ENCODE measurements at regions not wholly inside any gene's neighbourhood (a gene's known extent, or its start where the extent isn't known, plus 50 kb on each side); places are given as distances from the start of the nearest gene placed in this dataset.

DNA sequence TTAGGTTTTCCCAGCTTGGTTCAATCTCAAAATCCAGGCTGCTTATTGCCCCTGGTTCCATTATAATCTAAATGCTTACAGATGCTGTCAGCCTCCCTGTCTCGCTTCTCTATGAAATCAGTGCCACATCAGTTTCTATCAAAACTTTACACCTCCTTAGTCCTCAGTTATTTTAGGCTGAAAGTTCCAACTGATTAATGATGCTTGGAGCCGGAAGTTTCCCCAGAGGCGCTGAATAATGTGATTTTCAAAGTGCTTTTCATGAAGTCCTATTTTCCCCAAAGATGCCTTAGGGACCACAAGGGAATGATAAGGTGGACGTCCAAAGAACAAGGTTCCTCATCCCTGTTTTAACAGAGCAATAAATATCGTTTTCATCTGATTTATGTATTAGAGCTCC, 262.4 kb upstream of the RMST start:
- H3K27ac ChIP-seq (ENCODE audit: extremely low read length, insufficient read depth, low read length), result no peak overlapping the region
- H3K36me3 ChIP-seq (replicated peaks in 1 of 2; ENCODE audit: control insufficient read depth in 1 of 2, insufficient read depth in 2 of 2, low read length in 2 of 2), result no peaks in the 10 kb centered on the region
- DNase-seq (ENCODE audit: low spot score) (no peak), ATAC-seq (no peak), FAIRE-seq (no peak)
- H3K4me1 ChIP-seq (ENCODE audit: insufficient read depth, low read length), result no peaks in the 10 kb centered on the region
- H3K9me3 ChIP-seq (ENCODE audit: low read length), result peaks cover 11% of the 10 kb centered on the region; the same call in 1 of the 2 replicates
- H2AFZ ChIP-seq (ENCODE audit: low read length), result no peak overlapping the region
- no peaks in the 10 kb centered on the region for H3K79me2 ChIP-seq (ENCODE audit: insufficient read depth, low read length)
- in situ Hi-C loops (cut with HindIII; ENCODE audit: extremely low pct_ligation_motif_present, low pct_unique_long_range_greater_than_20kb) (no loop called here), intact Hi-C loops (cut with micrococcal nuclease; ENCODE audit: unreplicated experiment) (no loop called here)
- no peaks in the 10 kb centered on the region for H4K20me1 ChIP-seq (ENCODE audit: insufficient read depth, low read length)
- BruUV-seq (replicated peaks), result no TSS peak
- CTCF ChIA-PET (ENCODE audit: low intra/inter-chr PET ratio, low total read pairs), result no interaction called here
- no peak overlapping the region for H3K4me2 ChIP-seq (ENCODE audit: low read depth, low read length)
- no peaks in the 10 kb centered on the region for H3K27me3 ChIP-seq (ENCODE audit: control insufficient read depth in 1 of 2, insufficient read depth in 2 of 2, low read length in 2 of 2)
- POLR2A ChIA-PET, result no interaction called here
- 23% methylated on average over 5 of the region's 5 CpGs for WGBS (ENCODE audit: low lambda C conversion rate)
- no peak for TF ChIP-seq ZNF317 (CRISPR knock-in tag; IDR thresholded peaks at IDR 0.05)
- no peak overlapping the region for H3K4me3 ChIP-seq (replicated peaks in 1 of 3; ENCODE audit: insufficient read depth in 1 of 3, low read depth in 2 of 3, low read length in 3 of 3)
- H3K9ac ChIP-seq (ENCODE audit: insufficient read depth, low read depth, low read length), result no peak overlapping the region

DNA sequence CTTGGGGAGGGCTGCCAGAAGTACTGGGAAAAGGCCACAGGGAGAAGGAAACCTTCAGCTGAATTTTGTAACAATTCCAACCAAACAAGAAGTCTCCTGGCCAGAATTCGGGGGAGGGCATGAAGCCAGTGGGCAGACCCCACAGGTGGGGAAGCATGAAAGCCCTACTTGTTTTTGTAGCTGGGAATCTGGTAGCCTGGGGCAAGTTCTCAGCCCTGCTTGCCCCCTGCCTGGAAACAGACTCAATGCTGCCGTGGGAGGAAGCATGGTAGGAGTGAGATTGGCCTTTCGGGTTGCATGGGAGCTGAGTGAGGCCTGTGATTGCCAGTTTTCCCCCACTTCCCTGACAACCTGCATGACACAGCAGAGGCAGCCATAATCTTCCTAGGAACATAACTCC, 259.2 kb upstream of the RMST start:
- Histone ChIP-seq H3K4me2 (ENCODE audit: low read depth, low read length) (no peak overlapping the region), H3K27ac (ENCODE audit: extremely low read length, insufficient read depth, low read length) (no peak overlapping the region), H3K4me3 (replicated peaks in 1 of 3; ENCODE audit: insufficient read depth in 1 of 3, low read depth in 2 of 3, low read length in 3 of 3) (no peak overlapping the region), H3K79me2 (ENCODE audit: insufficient read depth, low read length) (no peaks in the 10 kb centered on the region), H2AFZ (ENCODE audit: low read length) (no peak overlapping the region), H3K4me1 (ENCODE audit: insufficient read depth, low read length) (no peaks in the 10 kb centered on the region), H3K36me3 (replicated peaks in 1 of 2; ENCODE audit: control insufficient read depth in 1 of 2, insufficient read depth in 2 of 2, low read length in 2 of 2) (no peaks in the 10 kb centered on the region), H3K9ac (ENCODE audit: insufficient read depth, low read depth, low read length) (no peak overlapping the region), H4K20me1 (ENCODE audit: insufficient read depth, low read length) (no peaks in the 10 kb centered on the region), H3K27me3 (ENCODE audit: control insufficient read depth in 1 of 2, insufficient read depth in 2 of 2, low read length in 2 of 2) (no peaks in the 10 kb centered on the region), H3K9me3 (ENCODE audit: low read length) (no peaks in the 10 kb centered on the region; the same call in 1 of the 2 replicates)
- TF ChIP-seq PREB (CRISPR knock-in tag; IDR thresholded peaks at IDR 0.05), result no peak
- TF ChIP-seq, protein P1, sequence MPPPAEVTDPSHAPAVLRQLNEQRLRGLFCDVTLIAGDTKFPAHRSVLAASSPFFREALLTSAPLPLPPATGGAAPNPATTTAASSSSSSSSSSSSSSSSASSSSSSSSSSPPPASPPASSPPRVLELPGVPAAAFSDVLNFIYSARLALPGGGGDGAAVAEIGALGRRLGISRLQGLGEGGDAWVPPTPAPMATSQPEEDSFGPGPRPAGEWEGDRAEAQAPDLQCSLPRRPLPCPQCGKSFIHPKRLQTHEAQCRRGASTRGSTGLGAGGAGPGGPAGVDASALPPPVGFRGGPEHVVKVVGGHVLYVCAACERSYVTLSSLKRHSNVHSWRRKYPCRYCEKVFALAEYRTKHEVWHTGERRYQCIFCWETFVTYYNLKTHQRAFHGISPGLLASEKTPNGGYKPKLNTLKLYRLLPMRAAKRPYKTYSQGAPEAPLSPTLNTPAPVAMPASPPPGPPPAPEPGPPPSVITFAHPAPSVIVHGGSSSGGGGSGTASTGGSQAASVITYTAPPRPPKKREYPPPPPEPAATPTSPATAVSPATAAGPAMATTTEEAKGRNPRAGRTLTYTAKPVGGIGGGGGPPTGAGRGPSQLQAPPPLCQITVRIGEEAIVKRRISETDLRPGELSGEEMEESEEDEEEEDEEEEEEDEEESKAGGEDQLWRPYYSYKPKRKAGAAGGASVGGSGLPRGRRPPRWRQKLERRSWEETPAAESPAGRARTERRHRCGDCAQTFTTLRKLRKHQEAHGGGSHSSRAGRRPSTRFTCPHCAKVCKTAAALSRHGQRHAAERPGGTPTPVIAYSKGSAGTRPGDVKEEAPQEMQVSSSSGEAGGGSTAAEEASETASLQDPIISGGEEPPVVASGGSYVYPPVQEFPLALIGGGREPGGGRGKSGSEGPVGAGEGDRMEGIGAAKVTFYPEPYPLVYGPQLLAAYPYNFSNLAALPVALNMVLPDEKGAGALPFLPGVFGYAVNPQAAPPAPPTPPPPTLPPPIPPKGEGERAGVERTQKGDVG (CRISPR knock-in tag; IDR thresholded peaks at IDR 0.05; ENCODE audit: borderline replicate concordance), result no peak
- TF ChIP-seq ZNF629 (CRISPR knock-in tag; conservative IDR thresholded peaks at IDR 0.05), result no peak
- TF ChIP-seq CEBPB (IDR thresholded peaks at IDR 0.05; ENCODE audit: borderline replicate concordance, low read depth, low read length), result no peak
- TF ChIP-seq MYNN (CRISPR knock-in tag; IDR thresholded peaks at IDR 0.05; ENCODE audit: low read depth), result no peak
- FAIRE-seq (no peak), ATAC-seq (no peak), DNase-seq (ENCODE audit: low spot score) (no peak)
- ChIA-PET CTCF (ENCODE audit: low intra/inter-chr PET ratio, low total read pairs) (no interaction called here), POLR2A (no interaction called here)
- WGBS (ENCODE audit: low lambda C conversion rate), result 0% methylated on average over 1 of the region's 3 CpGs
- intact Hi-C loops (cut with micrococcal nuclease; ENCODE audit: unreplicated experiment) (no loop called here), in situ Hi-C loops (cut with HindIII; ENCODE audit: extremely low pct_ligation_motif_present, low pct_unique_long_range_greater_than_20kb) (no loop called here)
- BruUV-seq (replicated peaks), result no TSS peak
